ENCODE measurements at regions not wholly inside any gene's neighbourhood (a gene's known extent, or its start where the extent isn't known, plus 50 kb on each side); places are given as distances from the start of the nearest gene placed in this dataset.

DNA sequence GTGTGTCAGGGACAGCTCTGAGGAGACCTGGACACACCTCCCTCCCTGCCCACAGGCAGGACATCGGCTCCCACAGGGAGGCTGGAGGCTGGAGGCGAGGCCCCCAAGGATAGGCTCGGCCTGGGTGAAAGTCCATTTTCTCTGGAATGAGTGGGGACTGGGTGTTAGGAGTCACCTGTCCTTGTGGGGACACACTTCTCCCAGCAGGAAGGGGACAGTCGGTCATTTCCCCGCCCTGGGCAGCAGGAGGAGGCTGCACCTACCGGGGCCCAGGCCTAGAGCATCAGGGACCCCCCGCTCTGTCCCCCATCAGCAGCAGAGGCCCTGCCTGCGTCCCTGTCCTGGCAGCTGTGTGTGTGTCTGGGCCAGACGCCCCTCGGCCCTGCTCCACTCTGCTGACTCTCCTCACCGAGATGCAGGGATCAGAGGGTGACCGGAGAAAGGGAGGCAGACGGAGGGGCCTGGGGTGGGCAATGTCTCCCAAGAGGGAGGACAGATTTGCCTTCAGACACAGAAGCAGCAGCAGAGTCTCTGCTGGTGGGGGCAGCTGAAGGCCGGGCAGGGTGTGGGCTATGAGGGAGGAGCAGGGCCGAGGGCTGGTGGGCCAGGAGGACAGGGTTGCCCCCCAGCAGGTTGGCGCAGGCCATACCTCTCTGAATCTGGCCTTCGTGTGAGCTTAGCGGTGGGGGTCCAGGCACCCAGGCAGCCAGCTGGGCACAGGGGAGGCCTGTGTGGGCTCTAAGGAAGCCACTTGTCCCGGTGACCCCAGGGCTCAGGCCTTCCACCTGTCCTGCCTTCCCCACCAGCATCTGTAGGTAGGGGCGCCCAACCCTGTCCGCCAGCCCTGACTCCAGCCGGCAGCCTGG lies 125.7 kb upstream of the NKX1-1 start:
- no peak for DNase-seq (ENCODE audit: low spot score)

DNA sequence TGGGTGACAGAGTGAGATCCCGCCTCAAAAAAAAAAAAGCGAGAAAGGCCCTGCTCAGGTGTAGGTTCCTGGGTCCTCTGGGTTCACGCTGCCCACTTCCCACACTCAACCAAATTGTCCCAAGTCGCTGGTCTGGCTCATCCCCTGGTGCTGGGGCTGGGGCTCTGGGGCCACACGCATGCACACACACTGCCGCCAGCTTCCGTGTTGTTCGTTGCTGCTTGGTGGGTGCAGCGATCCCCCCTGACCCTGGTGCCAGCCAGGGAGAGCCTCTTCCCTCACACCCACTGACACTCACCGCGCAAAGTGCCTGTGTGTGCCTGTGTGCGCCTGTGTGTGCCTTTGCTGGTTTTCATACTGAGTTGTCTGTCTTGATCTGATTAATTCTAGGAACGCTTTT lies 124.1 kb upstream of the NKX1-1 start:
- no peak for DNase-seq (ENCODE audit: low spot score)

DNA sequence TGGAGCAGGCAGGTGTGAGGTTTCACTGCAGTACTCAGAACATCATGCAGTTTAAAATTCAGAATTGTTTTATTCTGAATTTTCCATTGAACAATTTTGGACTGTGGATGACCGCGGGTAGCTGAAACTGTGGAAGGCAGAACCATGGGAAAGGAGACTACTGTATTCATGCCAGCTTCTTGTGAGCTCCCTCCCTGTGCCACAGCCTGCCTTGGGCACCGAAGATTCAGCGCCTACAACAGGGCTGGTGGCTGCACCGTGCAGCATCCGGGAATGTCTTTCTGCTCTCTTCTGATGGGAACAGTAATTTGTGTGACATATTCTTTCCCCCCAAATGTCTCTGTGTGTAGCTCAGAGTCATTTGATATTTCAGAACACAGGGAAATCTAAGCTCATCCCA lies 118.5 kb upstream of the NKX1-1 start:
- no peak for DNase-seq (ENCODE audit: low spot score)

DNA sequence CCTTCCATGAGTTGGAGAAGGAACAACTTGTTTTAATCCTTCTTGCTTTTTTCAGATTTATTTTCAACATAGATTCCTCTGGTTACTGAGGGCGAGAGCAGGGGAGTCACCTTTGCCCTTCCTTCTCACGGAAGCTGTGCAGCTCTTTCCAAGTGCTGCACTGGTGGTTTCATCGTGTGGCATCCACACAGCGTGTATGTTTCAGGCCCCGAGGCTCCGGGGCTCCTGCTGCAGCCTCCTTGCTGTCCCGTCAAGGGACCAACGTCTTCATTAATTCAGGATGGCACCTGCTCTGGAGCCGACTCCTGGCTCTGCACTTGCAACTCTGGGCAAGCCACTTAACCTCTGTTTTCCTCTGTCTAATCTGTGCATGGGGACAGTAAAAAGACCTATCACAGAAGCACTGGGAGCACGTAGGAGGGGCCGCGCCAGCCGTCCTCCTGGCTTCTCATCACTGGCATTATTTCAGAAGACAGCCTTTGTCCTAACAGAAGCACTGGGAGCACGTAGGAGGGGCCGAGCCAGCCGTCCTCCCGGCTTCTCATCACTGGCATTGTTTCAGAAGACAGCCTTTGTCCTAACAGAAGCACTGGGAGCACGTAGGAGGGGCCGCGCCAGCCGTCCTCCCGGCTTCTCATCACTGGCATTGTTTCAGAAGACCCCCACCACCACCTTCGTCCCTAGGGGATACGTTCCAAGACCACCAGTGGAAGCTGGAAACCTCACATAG lies 117.8 kb upstream of the NKX1-1 start:
- DNase-seq (ENCODE audit: low spot score) = no peak

DNA sequence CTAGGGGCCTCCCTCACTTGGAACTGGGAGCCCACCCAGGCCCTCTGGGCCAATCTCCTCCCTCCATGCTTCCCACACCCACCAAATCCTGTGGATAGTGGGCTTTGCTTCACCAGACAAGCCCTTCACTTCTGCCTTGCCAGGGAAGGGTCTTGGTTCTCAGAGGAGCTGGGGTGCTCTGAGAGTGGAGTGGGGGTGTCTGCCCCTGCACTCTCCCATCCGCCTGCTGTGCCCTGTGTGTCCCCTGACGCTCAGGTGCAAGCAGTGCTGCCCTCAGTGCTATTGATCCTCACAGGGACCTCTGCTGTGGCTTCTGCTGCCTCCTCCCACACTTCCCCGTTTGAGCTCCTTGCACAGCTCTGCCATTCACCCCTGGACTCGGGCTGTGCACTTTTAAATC lies 117.3 kb upstream of the NKX1-1 start:
- no peak for DNase-seq (ENCODE audit: low spot score)

DNA sequence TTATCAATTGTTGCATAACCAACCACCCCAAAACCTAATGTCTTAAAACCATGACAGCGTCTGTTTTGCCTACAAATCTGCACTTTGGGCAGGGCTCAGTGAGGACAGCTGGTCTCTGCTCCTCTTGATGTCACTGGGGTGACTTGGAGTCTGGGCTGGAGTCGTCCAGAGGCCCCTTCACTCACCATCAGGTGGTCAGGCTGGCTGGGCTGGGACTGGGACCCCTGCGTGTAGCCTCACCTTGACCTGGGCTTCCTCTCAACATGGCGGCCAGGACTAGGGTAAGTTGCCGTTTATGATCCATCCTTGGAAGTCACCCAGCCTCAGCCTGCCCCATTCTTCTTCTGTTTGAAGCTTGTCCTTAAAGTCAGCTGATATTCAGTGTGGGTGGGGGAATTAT lies 116.8 kb upstream of the NKX1-1 start:
- DNase-seq (ENCODE audit: low spot score) = no peak

DNA sequence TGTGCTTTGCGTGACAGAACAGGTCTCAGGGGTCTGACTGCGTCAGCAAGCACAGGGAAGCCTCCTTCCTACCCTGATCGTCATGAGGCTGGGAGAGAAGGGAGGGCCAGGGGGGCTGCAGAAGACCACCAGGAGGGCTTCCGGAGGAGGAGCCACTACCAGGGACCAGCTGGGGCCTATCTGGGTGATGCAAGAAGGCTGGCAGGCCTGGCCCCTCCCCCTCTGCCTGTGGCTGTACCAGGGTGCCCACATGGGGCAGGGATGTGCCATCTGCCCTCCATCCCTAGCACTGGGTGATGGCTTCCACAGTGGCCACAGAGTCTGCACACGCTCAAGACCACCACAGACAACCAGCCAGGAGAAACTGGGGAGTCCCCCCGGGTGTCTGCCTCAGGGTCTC lies 116.4 kb upstream of the NKX1-1 start:
- no peak for DNase-seq (ENCODE audit: low spot score)

DNA sequence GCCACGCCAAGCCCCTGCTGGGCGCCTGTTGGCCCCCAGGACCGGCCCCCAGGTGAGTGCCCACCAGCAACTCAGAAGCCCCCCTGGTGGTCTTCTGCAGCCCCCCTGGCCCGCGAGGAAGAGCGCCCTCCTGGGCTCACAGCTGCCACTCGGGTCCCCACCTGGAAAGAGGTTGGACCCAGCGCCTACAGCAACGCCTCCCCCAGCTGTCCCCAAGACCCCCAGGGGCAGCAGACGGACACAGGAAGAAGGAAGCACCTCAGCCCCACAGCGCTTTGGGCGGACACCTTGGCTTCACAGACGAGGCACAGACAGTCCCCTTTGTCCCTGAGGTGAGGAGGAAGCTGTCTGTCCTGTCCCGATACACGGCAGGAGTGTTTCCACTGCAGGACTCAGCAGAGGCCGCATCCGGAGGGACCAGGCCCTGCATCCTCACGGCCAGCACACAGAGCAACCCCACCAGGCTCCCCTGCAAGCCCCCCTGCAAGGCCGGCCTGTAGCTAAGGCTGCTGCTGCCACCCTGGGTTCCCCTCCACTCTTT lies 115.6 kb upstream of the NKX1-1 start:
- no peak for DNase-seq (ENCODE audit: low spot score)

DNA sequence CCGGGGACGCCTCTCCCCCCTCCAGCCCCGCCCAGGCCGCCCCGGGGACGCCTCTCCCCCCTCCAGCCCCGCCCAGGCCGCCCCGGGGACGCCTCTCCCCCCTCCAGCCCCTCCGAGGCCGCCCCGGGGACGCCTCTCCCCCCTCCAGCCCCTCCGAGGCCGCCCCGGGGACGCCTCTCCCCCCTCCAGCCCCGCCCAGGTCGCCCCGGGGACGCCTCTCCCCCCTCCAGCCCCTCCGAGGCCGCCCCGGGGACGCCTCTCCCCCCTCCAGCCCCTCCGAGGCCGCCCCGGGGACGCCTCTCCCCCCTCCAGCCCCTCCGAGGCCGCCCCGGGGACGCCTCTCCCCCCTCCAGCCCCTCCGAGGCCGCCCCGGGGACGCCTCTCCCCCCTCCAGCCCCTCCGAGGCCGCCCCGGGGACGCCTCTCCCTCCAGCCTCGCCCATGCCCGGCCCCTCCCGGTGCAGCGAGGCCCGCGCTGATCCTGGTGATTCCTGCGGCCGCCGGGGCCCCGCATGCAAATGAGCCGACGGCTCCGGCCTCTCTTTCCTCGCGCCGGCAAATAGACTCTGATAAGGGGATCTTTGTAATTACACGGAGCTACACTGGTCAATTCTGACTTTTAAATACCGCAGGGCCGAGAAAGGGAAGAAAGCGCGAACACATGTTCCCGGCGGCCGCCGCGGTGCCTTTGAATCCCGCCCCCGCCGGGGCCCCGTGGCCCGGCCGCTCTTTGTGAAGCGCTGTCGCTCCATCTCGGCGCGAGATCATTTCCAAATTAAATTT lies 114.7 kb upstream of the NKX1-1 start:
- peak; percentile 46 for DNase-seq (ENCODE audit: low spot score)

DNA sequence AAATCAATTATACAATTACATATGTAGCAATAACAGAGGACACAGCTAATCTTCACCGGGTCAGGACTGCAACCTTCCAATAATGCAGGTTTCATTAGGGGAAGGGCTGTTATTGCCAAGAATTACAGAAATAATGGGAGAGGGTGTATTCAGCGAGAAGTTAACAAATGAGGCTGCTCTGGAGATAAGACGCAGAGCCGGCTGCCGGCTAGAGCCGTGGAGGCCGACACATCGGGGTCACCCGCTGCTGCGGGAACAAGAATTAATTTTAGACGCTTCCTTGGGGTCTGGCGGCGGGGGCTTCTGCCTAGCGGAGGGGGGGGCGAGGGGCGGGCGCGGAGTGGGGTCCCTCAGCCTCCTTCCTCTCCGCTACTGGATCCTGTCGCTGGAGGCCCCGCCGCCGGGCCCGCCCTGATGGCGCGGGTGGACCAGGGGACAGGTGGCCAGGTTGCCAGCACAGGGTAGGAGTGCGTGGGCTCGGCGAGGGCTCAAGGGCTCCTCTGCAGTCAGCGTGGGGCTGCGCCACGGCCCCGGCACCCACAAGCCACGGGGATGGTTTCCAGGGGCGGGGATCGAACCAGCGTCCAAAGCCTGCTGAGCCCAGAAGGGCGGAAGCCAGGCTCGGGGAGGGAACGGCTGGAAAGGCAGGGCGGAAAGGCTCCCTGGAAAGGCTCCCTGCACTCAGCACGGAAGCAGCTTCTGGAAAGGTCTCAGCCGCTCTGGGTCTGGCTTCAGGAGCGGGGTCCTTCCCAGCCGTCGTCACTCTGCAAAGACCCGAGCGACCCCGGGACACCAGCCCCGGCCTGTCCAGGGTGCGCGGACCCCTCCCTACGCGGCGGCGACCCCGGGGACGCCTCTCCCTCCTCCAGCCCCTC lies 113.8 kb upstream of the NKX1-1 start:
- no peak for DNase-seq (ENCODE audit: low spot score)

DNA sequence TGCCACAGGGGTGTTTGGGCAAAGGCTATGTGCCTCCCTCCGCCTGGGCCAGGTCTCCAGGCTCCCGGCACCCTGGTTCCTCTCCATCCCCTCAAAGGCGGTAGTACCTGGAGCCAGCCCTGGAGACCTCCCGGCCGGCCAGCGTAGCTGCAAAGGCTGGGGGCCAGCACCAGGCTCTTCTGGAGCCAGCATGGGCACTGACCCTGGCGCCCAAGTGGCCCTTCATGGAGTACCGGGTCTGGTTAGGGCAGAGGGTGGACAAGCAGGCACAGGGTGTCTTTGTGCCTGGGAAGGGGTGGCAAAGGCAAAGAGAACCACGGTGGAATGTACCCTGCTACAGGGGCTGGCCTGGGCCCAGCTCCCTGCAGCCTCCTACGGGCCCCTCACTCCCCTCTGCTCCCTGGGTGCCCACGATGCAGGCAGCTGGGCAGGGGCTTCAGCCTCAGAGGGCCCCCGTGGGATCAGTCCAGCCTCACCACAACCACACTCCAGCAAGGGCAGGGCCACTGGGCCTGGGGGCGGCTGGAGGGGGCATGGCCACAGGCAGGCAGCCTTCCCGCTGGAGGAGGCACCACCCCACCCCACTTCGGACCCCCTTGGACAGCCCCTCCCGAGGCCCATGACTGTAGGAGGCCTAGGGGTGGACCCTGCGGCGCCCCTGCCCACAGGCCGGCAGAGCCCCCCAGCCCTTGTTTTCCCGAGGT lies 112.9 kb upstream of the NKX1-1 start:
- DNase-seq (ENCODE audit: low spot score) = no peak

DNA sequence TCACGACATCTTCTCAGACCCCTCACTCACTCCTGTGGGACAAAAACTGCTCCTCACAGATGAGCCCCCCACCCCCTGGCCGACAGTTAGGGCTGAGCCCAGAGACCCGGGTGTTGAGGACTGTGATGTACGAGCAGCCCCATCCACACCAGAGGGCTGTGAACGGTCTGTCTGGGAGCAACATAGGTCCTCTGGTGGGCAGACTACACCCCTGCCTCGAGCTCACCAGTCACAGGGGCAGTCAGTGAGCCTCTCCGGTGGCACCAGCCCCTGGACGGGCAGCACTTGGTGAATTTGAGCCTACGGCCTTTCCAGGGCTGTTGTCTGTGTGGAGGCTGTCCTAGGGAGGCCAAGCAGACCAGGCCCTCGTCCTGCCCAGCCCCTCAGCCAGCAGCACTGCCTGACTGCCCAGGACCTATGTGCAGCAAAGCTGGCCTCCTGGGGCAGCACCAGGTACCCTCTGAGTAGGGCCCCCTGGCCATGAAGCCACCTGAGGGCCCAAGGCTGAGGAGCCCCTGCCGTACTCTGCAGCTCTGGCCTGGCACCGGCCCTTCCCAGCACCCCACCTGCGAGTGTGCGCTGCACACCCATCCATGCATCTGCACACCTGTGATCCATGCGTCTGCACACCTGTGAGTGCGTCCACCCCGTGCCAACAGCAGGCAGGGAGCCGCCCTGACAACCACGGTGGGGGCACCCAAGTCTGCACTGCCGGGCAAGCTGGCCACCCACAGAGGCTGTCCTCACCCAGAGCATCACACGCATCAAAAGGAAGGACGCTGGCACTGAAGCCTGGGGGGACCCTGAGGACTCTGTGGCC lies 111.6 kb upstream of the NKX1-1 start:
- DNase-seq (ENCODE audit: low spot score) = no peak

DNA sequence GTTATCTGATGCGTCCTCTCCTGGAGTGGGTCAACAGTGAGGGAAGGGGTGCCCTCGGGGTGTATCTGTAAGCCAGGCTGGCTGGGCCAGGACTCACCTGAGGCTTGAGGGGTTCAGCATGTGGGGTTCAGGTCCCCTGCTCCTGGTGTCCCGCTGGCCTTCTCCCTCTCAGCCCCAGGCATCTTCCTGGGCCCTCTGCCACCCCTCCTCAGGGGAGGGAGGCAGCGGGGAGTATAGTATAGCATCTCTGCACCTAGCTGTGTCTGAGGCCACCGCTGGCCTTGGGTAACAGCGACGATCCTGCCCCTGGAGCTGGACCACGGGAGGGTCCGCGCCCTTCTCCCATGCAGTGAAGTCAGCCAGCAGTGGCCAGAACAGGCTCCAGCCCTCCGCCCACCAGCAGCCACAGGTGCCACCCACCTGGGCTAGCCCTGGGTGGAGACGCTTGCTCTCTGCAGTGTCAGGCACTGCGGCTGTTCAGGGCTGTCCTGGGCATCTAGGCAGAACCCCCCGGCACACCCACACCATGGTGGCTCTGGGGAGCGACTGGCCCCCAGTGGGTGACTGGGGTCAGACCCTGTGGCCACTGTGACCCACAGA lies 110.7 kb upstream of the NKX1-1 start:
- no peak for DNase-seq (ENCODE audit: low spot score)

DNA sequence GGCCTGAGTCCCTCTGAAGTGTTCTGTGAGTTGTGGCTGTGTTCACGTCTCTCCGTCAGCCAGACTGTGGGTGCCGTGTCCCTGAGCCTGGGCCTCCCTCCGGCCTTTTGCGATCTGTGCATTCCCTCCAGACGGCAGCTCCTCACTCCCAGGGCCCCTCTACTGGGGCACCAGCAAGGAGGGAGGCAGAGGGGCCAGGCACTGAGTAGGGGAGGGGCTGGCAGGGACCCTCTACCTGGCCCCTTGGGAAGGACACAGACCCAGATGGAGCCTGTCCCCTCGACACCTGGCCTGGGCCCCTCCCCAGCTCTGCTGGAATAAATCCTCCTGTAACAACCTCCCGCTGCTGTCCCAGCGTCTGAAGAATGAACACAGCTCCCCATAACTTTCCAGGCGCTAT lies 110.0 kb upstream of the NKX1-1 start:
- no peak for DNase-seq (ENCODE audit: low spot score)

DNA sequence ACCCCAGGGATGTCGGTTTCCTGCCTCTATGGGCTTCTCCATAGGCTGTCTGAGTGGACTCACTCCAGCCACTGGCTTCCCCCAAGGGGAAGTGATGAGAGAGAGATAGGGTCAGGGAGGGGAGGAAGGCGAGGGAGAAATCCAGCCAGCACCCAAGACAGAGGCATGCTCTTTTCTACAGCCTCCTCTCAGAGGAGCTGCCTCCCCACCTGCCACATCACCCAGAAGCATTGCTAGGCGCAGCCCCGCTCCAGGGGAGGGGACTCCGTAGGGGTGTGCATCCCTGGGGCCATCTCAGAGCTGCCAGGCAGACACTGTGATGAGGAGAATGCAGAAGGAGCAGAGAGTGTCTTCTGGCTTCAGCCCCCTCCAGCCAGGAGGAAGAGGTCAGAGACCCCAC lies 109.5 kb upstream of the NKX1-1 start:
- DNase-seq (ENCODE audit: low spot score) = no peak

DNA sequence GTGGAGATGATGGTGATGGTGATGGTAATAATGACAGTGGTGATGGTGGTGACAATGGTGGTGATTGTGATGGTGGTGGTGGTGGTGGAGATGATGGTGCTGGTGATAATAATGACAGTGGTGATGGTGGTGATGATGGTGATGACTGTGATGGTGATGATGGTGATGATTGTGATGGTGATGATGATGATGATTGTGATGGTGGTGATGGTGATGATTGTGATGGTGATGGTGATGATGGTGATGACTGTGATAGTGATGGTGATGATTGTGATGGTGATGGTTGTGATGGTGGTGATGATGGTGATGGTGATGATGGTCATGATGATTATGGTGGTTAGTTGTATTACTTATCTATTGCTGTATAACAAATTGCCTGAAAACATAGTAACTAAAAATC lies 108.9 kb upstream of the NKX1-1 start:
- no peak for DNase-seq (ENCODE audit: low spot score)

DNA sequence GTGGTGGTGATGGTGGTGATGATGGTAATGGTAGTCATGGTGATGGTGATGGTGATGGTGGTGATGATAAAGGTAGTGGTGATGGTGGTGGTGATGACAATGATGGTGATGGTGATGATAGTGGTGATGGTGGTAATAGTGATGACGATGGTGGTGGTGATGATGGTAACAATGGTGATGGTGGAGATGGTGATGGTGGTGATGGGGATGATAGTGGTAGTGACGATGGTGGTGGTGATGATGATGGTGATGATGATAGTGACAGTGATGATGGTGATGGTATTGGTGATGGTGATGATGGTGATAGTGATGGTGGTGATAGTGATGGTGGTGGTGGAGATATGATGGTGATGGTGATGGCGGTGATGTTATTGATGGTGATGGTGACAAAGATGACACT lies 108.4 kb upstream of the NKX1-1 start:
- no peak for DNase-seq (ENCODE audit: low spot score)

DNA sequence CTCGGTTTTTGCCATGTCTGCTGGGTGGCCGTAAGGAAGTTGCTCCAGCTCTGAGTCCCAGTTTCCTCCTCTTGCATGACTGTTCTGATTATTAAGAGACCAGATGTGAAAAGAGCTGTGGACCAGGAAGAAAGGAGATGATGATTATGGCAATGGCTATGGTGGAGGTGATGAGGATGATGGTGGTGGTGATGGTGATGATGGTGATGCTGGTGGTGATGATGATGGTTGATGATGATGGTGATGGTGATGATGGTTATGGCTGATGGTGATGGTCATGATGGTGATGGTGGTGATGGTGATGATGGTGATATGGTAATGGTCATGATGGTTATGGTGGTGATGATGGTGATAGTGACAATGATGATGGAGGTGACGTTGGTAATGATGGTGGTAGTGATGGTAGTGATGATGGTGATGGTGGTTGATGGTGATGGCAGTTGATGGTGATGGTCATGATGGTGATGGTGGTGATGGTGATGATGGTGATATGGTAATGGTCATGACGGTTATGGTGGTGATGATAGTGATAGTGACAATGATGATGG lies 107.8 kb upstream of the NKX1-1 start:
- no peak for DNase-seq (ENCODE audit: low spot score)
